ENCODE measurements at regions not wholly inside any gene's neighbourhood (a gene's known extent, or its start where the extent isn't known, plus 50 kb on each side); places are given as distances from the start of the nearest gene placed in this dataset.
A peak's percentile ranks its signal among the peaks of the same experiment; 100 is the strongest.
"Not testable (repeated sequence)": the region's sequence is repeated elsewhere in the genome, so short reads cannot be mapped to it uniquely, and the experiment has no call there.

DNA sequence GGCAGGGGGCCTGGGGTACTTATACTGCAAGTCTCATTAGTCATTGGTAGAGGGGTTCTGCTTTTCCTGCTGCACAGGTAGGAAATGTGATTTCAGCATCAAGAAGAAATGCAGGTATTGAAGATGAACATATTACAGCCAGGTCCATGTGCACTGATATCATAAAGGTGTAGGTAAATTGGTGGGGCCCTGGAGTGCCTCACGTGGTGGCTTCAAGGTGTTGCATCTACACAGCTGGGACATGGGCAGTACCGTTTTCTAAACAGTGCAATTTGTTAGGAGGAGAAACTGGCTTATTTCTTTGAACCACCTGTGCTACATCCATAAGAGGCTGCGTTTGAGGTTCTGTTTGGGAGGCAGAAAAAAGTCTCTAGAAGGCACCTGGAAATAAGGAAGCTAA, 618.1 kb upstream of the RBFOX1 start:
- DNase-seq: no peak

DNA sequence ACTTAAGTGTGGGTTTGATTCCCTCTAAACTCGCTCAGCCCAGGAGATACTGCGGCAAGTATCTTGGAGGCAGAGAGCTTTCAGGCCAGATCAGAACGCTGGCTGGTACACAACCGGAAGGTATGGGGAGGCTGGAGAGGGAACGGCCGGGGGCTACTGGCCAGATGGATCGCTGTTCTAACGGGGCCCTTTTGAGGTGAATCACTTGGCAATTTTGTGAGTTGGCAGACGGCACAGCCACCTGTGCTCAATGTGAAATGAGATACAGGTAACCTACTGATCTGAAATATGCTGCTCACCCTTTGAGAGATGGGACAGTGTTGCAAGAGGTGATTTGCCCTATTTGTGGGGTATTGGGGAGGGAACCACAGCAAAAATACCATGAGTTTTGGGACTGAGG, 622.9 kb upstream of the RBFOX1 start:
- DNase-seq: peak; percentile 77 to 93

DNA sequence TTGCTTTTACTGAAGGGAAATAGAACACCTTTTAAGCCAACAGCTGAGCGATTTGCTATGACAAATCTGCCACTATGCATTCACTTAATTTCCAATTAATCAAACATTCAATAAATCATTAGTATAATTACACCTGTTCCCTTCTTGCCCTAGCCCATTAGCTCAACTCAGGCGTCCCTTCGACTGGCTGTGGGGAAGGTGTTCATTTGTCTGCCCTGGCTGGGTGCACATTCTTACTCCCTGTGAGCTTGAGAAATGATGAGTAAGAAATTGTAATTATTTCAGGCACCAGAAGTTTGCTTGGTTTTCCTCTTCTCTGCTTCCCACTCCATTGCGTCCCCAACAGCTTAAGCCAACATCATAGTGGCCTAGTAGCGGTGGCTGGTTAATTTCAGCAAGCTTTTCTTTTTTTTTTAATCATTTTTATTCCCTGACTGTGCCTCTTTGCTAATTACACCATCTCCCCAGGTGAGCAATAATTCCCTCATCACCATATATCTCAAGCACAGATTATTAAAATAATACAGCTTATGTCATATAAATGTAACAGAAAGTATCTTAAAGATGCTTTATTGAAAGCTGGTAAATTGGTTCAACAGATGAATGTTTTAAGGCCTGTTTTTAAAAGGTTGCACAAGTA, 623.9 kb upstream of the RBFOX1 start:
- DNase-seq: no peak

DNA sequence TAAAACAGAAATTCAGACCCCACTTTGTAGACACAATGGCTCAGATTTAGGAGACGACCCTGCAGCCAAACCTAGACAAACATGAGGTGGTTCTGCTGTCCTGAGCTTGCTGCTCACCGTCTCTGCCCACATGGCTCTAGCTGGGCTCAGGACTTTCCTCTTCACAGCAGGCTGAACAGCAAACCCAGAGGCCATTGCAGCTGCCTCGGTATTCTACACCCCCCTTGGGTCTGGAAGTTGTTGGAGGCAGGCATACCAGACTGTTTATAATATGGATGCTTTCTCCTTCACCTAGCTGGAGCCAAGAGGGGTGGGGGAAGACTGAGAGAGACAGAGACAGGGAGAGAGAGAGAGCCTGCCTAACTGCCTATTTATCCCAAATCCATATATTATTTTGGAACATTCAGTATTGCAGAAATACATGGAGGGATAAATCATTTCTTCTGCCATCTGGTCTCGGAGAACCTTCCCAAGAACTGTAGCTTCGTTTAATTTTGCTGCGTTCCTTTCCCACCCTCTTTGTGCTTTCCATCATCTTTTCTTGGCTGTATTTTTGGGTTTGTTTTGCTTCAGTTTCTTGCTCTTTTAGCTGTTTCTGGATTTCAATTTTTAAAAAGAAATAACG, 628.2 kb upstream of the RBFOX1 start:
- no peak for DNase-seq

DNA sequence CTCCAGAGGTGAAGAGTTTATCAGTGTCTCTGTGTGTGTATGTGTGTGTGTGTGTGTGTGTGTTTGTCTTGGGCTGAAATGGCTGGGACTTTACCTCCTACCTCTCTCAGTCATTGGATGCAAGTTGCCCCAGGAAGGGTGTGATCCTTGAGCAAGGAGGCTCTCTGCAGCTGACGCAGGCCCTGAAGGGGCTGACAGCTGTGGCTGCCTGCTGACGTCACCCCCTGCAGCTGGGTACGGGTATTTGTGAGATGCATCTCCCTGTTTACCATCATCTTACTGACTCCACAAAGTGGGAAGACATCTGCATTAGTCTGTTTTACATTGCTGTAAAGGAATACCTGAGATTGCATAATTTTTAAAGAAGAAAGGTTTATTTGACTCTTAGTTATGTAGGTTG, 631.5 kb upstream of the RBFOX1 start:
- no peak for DNase-seq

DNA sequence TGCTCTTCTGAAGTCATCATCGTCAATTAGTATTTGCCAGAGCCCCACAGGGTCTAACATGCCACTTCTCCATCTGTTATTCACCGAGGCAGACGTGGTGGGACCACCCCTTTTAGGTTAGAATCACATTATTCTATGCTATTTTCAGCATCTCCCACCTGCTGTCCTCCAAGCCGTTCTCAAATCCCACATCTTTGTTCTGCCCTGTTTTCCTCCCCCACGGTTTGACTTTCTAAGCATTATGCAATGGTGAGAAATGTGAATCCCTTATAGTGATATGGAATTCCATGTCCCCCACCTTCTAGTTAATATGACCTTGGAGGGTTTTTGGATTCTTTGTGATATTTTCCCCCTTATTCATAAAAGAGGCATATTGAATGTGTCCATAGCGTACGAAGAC, 634.1 kb upstream of the RBFOX1 start:
- no peak for DNase-seq

DNA sequence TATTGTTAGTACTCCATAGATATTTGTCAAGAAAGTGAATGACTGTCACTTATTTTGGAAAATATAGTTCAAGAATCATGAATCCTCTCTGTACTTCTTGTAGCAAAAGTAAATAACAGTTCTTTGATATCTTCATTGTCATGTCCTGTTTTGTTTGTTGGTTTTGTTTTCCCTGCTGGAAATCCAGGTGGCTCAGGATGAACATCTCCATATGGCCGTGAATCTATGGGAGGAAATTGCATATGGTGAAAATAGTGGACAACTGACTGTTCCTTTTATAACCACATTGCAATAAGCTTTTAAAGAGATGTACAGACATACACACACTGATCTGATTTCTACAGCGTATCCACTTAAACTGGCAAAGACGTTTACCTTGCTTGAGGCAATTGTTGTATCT, 637.0 kb upstream of the RBFOX1 start:
- DNase-seq: no peak

DNA sequence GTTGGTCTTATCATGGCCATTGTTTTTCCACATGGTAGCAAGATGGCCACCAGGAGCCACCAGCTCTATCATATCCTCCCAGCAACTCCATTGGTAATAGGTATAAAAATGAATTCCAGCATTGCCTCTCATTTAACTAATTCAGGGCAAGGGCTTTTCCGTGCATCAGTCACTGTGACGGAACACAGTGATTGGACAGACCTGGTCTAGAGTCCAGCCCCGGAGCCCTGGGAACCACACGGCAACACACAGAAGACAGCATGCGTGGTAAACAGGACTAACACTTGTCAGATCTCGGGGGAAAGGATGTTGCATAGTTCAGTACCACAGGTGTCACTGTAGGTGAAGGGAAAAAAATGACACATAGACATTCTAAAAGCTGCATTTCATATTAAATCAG, 638.0 kb upstream of the RBFOX1 start:
- DNase-seq: no peak

DNA sequence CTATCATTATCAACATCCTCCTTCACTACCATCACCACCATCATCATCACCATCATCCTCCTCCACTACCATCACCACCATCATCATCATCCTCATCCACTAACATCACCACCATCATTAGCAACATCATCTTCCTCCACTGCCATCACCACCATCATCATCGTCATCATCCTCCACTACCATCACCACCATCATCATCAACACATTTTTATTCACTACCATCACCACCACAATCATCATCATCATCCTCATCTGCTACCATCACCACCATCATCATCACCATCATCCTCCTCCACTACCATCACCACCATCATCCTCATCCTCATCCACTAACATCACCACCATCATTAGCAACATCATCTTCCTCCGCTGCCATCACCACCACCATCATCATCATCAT, 639.2 kb upstream of the RBFOX1 start:
- not testable (repeated sequence) for DNase-seq

DNA sequence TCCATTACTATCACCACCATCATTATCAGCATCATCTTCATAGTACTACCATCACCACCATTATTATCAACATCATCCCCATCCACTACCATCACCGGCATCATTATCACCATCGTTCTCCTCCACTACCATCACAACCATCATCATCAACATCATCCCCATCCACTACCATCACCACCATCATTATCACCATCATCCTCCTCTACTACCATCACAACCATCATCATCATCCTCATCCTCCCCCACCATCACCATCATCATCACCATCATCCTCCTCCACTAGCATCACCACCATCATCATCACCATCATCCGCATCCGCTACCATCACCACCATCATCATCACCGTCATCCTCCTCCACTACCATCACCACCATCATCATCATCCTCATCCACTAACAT, 639.8 kb upstream of the RBFOX1 start:
- DNase-seq: no peak

DNA sequence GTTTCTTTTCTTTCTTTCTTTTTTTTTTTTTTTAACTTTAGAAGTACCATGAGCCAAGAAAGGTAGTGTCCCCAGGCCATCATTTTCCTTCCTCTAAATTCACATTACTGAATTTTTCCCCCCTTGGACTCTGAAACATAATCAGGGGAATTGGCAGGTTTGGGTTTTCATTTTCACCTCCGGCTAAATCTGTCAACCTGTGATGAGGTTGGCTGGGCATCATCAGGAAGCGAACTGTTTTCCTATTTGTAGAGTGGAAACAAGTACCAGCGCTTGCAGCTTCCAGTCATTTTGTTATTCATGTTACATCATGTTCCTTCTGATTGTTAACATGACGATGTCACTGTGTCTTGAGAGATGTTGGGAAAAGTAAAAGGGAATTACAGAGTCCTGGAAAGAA, 641.9 kb upstream of the RBFOX1 start:
- peak; percentile 6 to 38 for DNase-seq

DNA sequence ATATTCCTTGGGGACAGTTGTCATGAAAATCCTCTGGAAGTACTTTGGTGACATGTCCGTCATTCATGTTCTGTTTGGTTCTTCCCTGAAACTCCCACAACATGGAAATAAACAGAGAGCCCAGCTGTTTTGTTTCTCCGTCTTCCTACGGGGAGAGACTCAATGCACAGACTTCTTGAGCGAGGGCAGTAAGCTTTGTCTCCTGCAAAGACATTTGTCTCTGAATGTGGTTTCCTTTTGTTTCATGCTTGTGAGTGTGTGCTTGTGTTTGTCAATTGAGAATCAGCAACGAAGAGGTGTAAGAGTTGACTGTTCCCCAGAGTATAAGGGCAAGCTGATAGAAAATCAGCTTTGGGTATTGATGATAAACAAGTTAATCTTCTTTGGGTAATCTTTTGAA, 643.0 kb upstream of the RBFOX1 start:
- no peak for DNase-seq

DNA sequence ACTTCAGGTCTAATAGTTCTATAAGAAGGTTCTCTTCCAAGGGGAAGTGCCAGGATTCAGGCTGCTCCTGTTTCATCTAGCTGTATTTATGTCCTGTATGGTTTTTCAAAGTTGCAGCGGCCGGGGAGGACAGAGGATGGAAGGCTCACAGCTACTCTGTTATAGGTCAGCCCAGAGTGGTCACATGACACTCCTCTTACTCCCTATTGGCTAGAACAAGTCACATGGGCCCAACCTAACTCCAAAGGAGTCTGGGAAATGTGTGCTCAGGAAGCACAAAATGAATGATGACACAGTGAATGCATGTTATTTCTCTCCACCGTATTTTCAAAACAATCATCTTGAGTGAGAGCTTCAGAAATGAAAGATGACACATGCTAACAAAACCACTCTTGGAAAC, 645.1 kb upstream of the RBFOX1 start:
- no peak for DNase-seq

DNA sequence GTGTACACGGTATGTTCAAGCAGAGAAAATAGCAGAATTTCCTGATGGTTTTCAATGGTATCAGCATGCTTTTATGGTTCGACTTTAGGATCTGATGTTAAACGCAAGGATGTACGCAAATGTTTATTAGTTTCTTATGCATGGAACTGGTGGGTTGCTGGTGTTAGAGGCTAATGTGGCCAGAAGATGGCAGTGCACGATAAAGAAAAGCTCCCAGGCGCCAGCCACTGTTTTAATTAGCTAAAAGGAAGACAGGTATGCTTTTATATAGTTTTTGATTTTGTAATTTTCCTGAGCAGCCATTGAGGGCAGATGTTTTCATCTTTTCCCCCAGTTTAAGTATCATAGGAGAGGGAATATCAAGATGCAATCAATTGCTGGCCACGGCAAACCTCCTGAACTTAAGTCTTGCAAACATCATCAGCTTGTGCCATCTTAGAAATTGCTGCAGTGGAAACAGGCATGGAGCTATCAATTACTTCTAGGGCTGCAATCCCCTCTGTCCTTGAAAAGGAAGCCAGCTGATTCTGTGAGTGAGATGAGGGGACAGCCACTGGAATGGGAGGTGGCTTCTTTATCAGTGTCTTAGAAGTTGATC, 648.5 kb upstream of the RBFOX1 start:
- DNase-seq: peak in 1 of 2 experiments; percentile 34

DNA sequence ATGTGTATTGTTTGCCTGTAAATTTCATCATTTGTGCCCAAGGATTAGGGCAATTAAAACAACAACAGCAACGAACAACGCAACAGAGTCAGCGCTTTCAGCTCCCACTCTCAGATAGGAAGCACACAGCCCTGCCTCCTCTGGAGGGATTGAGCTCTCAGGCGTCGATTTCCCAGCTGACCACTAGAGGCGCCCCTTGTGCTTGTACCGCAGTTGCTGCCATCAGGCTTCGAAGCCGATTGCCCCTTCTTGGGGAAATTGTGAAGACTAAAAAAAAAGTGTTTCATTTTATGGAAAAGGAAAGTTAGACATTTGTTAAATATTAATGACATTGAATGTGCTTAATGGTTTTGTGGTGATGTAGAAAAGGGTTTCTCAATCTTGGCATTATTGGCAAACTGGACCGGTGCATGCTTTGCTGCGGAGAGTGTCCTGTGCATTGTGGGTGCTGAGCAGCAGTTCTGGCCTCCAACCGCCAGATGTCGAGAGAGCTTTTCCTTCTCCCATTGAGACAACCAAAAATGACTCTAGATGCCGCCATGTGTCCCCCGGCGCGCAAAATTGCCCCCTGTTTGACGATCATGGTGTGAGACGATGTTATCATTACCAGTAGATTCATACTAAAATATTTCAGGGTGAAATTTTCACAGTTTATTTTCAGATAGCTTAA, 650.4 kb upstream of the RBFOX1 start:
- DNase-seq: no peak

DNA sequence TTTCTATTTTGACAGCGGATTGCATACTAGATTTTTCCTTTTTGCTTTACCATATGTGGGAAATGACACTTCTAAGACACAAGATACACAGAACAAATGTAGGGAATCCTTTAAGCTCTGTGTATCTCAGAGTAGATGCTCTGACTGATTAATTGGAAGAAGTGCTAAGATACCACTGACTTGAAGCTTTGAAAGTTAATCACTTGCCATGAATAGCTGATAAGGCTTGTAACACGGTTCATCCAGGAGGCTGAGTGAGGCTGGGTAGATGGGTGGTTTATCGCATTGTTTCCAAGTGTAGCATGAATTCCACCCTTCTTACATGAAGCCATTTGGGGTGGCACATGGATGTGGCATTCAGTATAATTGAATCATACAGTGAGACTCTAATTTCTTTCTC, 654.1 kb upstream of the RBFOX1 start:
- DNase-seq: no peak

DNA sequence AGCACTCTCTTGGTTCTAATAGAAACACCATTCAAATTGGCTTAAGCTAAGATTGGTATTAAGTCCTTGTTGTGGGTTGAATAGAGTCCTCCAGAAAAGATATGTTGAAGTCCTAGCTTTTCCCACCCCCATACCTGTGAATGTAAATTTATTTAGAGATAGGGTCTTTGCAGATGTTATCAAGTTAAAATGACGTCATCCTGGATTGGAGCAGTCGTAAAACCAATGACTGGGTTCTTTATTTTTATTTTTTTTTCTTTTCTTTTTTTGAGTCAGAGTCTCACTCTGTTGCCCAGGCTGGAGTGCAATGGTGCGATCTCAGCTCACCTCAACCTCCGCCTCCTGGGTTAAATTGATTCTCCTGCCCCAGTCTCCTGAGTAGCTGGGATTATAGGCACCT, 658.6 kb upstream of the RBFOX1 start:
- no peak for DNase-seq

DNA sequence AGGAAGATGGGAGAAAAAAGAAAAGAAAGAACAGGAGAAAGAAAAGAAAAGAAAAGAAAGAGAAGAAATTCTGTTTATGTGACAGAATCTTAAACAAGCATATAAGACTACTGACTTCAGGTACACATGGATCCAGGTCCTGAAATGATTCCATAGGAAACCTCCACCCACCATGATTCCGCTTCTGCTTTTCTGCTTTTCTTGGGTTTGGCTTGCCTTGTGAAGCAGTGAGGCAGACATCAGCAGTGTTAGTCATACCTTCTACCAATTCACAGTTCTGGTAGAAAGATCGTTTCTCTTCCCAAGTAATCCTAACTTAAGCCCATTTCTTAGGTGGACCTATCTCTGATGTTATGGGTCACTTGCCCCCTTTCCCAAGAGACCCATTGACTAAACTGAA, 660.1 kb upstream of the RBFOX1 start:
- DNase-seq: no peak

DNA sequence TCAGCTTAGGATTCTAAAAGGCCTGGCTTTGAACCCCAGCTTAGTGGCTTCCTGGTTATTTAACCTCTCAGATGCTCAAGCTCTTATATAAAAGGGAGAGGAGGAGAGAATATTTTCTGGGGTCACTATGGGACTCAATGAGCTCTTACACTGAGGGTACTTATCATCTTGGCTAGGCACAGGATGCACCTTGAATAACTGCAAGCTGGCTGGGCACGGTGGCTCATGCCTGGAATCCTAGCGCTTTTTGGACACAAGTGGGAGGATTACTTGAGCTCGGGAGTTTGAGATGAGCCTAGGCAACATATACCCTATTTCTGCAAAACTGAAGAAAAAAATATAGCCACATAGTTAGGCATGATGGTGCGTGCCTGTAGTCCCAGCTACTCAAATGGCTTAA, 665.3 kb upstream of the RBFOX1 start:
- no peak for DNase-seq

DNA sequence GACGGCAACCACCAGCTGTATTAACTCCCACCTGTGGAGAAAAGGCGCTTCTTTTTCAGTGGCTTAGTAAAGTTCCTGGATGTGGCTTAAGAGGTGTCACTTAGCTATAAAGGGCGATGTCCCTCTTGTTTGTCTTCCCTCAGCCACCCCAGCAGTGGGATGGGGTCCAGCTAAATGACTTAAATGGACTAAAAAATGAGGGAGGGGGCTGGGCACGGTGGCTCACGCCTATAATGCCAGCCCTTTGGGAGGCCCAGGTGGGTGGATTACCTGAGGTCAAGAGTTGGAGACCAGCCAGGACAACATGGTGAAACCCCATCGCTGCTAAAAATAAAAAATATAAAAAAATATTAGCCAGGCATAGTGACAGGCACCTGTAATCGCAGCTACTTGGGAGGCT, 667.5 kb upstream of the RBFOX1 start:
- no peak for DNase-seq

DNA sequence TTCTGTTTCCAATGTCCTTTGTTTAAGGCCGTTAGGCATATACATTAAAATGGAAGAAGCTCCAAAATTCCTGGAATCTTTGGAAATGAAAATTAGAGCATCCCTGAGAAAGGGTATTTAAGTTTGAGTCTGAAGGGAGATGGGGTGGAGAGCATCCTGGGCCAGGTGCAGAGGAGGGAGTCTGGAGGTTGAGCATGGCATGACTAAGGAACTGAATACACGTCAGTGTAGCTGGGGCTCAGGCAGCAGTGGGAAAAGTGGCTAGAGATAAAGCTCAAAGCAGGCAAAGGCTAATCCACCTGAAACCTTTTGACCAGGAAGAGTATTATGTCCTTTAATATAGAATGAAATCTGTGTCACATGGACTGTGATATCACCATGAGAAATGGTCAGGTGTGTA, 669.0 kb upstream of the RBFOX1 start:
- DNase-seq: no peak

DNA sequence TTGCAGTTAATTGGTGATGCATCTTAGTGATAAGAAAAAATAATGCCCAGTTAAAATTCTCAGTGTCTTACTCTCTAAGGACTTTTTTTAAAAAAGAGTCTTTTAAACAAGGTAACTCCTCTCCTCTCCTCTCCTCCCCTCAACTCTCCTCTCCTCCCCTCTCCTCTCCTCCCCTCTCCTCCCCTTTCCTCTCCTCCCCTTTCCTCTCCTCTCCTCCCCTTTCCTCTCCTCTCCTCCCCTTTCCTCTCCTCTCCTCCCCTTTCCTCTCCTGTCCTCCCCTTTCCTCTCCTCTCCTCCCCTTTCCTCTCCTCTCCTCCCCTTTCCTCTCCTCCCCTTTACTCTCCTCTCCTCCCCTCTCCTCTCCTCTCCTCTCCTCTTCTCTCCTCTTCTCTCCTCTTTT, 675.9 kb upstream of the RBFOX1 start:
- DNase-seq: no peak

DNA sequence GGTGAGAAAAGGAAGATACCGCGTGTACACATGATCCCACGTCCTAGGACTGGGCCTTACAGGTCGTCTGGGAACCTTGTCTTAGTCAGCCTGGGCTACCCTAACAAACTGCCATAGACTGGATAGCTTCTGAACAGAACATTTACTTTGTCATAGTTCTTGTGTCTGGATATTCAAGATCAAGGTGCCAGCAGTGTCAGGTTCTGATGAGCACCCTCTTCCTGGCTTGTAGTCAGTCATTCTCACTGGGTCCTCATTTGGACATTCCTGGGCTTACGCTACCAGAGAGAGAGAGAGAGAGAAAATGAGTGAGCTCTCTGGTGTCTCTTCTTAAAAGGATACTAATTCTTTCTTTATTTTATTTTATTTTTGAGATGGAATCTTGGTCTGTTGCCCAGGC, 685.8 kb upstream of the RBFOX1 start:
- no peak for DNase-seq
